GM19468 (cell line): ENCODE measurements at regions not wholly inside any gene's neighbourhood (a gene's known extent, or its start where the extent isn't known, plus 50 kb on each side); places are given as distances from the start of the nearest gene placed in this dataset.
"Not testable (repeated sequence)": the region's sequence is repeated elsewhere in the genome, so short reads cannot be mapped to it uniquely, and the experiment has no call there.

Experiments
- ATAC-seq: cut with Tn5 transposase; IDR thresholded peaks from one replicate; pipeline ENCODE4 v1.9.1; 2021; ENCODE audit warnings: mild to moderate bottlenecking, moderate library complexity, moderate number of reproducible peaks; ENCODE audit not compliant: unreplicated experiment; ENCODE audit errors: extremely low read depth

GRCh38 chr12:131625966-131626722 is 84.7 kb upstream of the SFSWAP start:
- ATAC-seq, result not testable (repeated sequence)

DNA sequence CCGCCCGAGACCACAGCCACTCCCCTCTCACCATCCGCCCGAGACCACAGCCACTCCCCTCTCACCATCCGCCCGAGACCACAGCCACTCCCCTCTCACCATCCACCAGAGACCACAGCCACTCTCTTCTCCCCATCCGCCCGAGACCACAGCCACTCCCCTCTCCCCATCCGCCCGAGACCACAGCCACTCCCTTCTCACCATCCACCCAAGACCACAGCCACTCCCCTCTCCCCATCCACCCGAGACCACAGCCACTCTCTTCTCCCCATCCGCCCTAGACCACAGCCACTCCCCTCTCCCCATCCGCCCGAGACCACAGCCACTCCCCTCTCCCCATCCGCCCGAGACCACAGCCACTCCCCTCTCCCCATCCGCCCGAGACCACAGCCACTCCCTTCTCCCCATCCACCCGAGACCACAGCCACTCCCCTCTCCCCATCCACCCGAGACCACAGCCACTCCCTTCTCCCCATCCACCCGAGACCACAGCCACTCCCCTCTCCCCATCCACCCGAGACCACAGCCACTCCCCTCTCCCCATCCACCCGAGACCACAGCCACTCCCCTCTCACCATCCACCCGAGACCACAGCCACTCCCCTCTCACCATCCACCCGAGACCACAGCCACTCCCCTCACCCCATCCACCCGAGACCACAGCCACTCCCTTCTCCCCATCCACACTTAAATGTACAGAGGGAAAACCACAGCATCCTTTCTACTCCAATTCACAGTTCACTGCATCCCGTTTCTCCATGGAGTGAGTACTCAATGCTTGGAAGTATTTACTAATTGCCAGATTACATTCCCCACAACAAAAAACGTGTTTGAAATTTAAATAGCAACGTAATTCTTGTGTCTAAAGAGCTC is 83.5 kb upstream of the SFSWAP start:
- ATAC-seq, result not testable (repeated sequence)

- no peak for ATAC-seq
These were observed 82.7 kb upstream of the SFSWAP start for GRCh38 chr12:131628023-131628740.

DNA sequence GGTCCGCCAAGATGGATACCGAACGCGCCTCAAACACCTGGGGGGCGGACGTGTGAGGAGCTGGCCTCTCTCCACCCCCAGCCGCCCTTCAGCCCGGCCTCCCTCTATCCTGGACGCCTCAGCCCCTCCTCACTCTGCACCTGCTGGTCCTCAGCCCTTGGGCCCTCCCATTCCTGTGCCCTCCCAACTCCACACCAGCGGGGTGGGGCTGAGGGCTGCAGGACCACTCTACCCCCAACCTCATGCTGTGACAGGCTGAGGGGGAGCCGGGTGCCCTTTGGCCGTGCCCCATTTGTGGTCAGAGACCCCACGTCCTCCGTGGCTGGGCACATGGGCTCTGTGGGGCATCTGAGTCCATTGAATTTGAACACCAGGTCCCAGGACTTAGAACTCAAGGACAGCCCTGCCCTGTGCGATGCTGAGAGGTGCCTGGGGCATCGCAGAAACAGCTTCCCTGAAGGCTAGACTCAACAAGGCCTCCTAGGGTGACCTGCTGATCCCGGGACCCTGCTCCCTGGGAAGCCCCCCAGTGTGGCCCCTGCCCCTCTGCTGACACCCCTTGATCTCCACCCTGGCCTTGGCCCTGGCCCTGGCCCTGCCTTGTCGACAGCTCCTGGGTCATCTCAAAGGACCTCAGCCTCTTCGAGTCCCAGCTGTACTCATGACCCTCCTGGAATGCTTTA is 82.0 kb upstream of the SFSWAP start:
- no peak for ATAC-seq

DNA sequence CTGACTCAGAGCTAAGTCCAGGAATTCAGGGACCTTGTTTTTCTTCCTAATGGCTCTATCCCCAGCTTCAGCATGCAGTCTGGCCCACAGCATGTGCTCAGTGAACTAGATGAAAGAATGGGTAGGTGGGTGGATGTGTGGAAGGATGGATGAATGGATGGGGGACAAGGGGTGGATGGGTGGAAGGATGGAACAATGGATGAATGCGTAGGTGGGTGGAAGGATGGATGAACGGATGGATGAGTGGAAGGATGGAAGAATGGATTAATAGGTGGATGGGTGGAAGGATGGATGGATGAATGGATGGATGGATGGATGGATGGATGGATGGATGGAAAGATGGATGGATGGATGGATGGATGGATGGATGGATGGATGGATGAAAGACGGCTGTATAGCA is 79.7 kb upstream of the SFSWAP start:
- ATAC-seq, result no peak

- ATAC-seq, result not testable (repeated sequence)
These were observed 78.8 kb upstream of the SFSWAP start for GRCh38 chr12:131631889-131632651.

DNA sequence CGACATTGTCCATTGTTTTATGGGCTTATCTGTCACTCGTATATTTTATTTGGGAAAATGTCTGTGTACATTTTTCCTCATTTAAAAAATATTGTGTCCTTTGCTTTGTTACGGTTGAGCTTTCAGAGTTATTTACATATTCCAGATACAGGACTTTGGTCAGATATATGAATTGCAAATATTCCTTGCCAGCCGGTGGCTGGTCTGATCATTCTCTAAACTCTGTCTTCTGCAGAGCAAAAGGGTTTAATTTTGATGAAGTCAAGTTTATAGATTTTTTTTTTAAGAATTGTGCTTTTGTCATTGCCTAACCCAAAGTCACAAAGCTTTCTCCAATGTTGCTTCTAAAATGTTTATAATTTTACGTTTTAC is 78.3 kb upstream of the SFSWAP start:
- ATAC-seq, result not testable (repeated sequence)

DNA sequence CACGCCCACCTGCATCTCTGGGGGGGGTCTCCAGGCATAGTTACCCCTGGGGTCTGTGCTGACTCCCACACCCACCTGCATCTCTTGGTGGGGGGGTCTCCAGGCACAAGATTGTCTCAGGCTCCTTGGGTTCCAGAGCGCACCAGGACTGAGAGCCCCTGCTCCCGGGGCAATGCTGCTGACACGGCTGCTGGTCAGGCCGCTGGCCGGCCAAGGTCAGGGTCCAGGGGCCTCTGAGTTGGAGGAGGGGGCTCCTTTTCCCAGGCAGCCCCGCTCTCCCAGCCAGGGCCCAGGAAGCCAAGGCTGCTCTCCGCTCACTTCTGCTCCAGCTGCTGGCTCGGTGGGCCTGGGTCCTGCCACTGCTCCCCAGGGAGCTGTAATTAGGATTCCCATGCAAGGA is 77.3 kb upstream of the SFSWAP start:
- ATAC-seq, result not testable (repeated sequence)

GRCh38 chr12:131634037-131634436 is 76.9 kb upstream of the SFSWAP start:
- no peak for ATAC-seq

DNA sequence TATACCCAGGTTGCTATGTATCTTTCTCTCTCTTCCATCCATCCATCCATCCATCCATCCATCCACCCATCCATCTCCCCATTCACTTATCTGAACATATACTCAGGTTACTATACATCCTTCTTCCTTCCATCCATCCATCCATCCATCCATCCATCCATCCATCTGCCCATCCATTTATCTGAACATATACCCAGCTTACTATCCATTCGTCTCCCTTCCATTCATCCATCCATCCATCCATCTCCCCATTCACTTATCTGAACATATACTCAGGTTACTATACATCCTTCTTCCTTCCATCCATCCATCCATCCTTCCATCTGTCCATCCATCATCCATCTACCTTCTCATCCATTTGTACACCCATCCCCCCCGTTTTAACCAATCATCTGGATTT is 75.9 kb upstream of the SFSWAP start:
- not testable (repeated sequence) for ATAC-seq

- ATAC-seq, result no peak
These were observed 75.3 kb upstream of the SFSWAP start for GRCh38 chr12:131635491-131636122.

- no peak for ATAC-seq
These were observed 74.6 kb upstream of the SFSWAP start for GRCh38 chr12:131636266-131636665.

- ATAC-seq, result no peak
These were observed 73.7 kb upstream of the SFSWAP start for GRCh38 chr12:131636940-131637750.

DNA sequence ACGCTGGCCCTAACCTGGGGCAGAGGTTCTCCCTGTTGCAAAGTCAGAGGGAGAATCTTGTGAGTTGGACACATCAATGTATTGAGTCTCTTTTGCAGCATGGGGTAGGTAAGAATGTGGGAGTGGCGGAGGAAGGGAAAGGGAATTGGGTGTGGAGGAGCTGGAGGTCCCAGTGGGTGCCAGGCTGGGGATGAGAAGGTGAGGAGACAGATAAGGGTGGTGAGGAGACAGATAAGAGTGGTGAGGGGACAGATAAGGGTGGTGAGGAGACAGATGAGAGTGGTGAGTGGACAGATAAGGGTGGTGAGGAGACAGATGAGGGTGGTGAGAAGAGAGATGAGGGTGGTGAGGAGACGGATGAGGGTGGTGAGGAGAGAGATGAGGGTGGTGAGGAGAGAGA is 72.9 kb upstream of the SFSWAP start:
- no peak for ATAC-seq

GRCh38 chr12:131639270-131639940 is 71.5 kb upstream of the SFSWAP start:
- ATAC-seq, result no peak

DNA sequence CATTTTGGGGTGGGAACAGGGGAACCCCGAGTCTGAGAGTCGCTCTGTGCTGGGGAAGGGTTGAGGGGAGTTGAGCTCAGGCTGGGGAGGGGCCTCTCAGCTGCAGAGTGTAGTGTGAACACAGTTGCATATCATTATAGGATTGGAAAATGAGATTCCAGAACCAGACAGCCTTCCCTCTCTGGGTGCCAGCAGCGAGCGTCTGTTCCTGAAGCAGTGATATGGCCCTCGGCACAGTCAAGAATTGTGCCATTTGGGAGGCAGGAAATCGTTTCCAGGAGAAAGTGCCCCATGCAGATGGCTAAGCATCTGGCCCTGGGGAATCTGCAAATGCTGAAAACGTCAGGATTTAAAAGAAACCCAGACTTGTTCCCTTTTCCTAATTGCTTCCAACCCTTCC is 70.4 kb upstream of the SFSWAP start:
- no peak for ATAC-seq

GRCh38 chr12:131641315-131641714 is 69.6 kb upstream of the SFSWAP start:
- no peak for ATAC-seq

DNA sequence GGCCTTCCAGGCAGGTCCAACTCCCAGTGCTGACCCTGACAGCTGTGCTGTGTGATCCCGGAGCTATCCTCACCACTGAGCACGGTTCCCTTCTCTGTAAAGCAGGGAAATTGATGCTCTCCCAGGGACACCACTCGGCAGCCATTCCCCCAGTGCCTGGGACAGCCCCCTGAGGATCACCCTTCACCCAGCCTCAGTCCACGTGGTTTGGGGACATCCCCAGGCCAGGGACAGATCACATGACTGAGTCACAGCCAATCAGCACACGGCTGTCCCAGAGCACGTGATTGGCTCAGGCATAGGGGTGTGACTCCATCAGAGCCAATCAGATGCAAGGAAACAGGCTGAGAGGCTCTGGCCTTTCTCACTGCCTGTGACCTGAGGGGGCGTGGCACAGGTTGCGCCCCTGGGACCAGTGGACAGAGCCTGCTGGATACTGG is 68.8 kb upstream of the SFSWAP start:
- ATAC-seq, result no peak
